Epithelial cell of esophagus (primary cell): ENCODE measurements at regions not wholly inside any gene's neighbourhood (a gene's known extent, or its start where the extent isn't known, plus 50 kb on each side); places are given as distances from the start of the nearest gene placed in this dataset.

ENCODE experiments used
- DNase-seq: peaks from one replicate; pipeline ENCODE4 v3.0.0; 2010; ENCODE audit warnings: low read depth
- H3K4me3 ChIP-seq: 2 replicates; pipeline ENCODE4 v1.5.1; 2011; ENCODE audit warnings: mild to moderate bottlenecking, low read length, control low read depth
- CTCF ChIP-seq: IDR thresholded peaks from 2 replicates; pipeline ENCODE4 v1.5.1; 2011; ENCODE audit warnings: low read depth, mild to moderate bottlenecking, low read length, control low read depth, inconsistent platforms; ENCODE audit not compliant: insufficient read depth; ENCODE audit errors: missing control alignments

GRCh38 chr2:181380581-181380980 lies 76.6 kb upstream of the ITGA4 start:
- no peak for DNase-seq
- no peak overlapping the region for H3K4me3 ChIP-seq
- TF ChIP-seq CTCF, result no peak

GRCh38 chr2:181384923-181385322 lies 72.3 kb upstream of the ITGA4 start:
- no peak for DNase-seq
- no peak overlapping the region for H3K4me3 ChIP-seq
- no peak for TF ChIP-seq CTCF

GRCh38 chr2:181389524-181389923 lies 67.7 kb upstream of the ITGA4 start:
- no peak for TF ChIP-seq CTCF
- no peak for DNase-seq
- H3K4me3 ChIP-seq, result no peak overlapping the region

GRCh38 chr2:181393472-181393871 lies 63.7 kb upstream of the ITGA4 start:
- DNase-seq, result peak; percentile 60
- no peak for TF ChIP-seq CTCF
- H3K4me3 ChIP-seq, result no peak overlapping the region

GRCh38 chr2:181394741-181395437 lies 62.3 kb upstream of the ITGA4 start:
- no peak for TF ChIP-seq CTCF
- DNase-seq, result no peak
- no peak overlapping the region for H3K4me3 ChIP-seq

- no peak for DNase-seq
- no peak for TF ChIP-seq CTCF
- H3K4me3 ChIP-seq, result no peak overlapping the region
Observed at GRCh38 chr2:181395851-181396250, 61.3 kb upstream of the ITGA4 start.
